A549 (cell line): ENCODE measurements at regions not wholly inside any gene's neighbourhood (a gene's known extent, or its start where the extent isn't known, plus 50 kb on each side); places are given as distances from the start of the nearest gene placed in this dataset.

Experiments
- ATAC-seq, 2 experiments: fragments of 200-7000 bp in 1 of 2; fragments of >200 bp in 1 of 2; cut with Nextera tagmentation in 1 of 2; cut with Tn5 transposase in 1 of 2; 3 replicates each; pipeline versions ENCODE4 v1.8.0 to v1.9.1; 2018 to 2020; ENCODE audit warnings: mild to moderate bottlenecking in 1 of 2, moderate library complexity in 1 of 2
- CTCF ChIA-PET: fragments of 300-600 bp; sonication (Branson Sonifier 250); formaldehyde crosslinking; extraction: SDS; loops from one replicate; lab custom pipeline; 2021; ENCODE audit warnings: antibody characterized with exemption, inconsistent platforms; lab: Yijun Ruan, JAX
- POLR2A ChIA-PET: fragments of 350-600 bp; formaldehyde crosslinking; extraction: SDS; loops from one replicate; lab custom pipeline; 2021; ENCODE audit warnings: antibody characterized with exemption, inconsistent platforms; lab: Yijun Ruan, JAX
- DNase-seq, 2 experiments: peaks; one replicate each; pipeline versions ENCODE4 v3.0.0 to v3.0.0-alpha.2; 2011 to 2016; ENCODE audit warnings: low read depth in 1 of 2, low spot score in 1 of 2
- FAIRE-seq: peaks from 2 replicates; lab custom pipeline; 2011; peaks lifted over from hg19 to GRCh38; lab: Jason Lieb, UNC
- H3K27ac ChIP-seq, 2 experiments: fragments of >200 bp; sonication (Bioruptor Twin); formaldehyde crosslinking; 3 replicates each; pipeline ENCODE4 v1.5.1; 2016 to 2017
- H3K4me1 ChIP-seq: fragments of >200 bp; sonication (Bioruptor Twin); formaldehyde crosslinking; 3 replicates; pipeline ENCODE4 v1.6.1; 2016
- H3K4me2 ChIP-seq: fragments of >200 bp; sonication (Bioruptor Twin); formaldehyde crosslinking; 3 replicates; pipeline ENCODE4 v1.6.1; 2016
- H3K4me3 ChIP-seq: fragments of >200 bp; sonication (Bioruptor Twin); formaldehyde crosslinking; 3 replicates; pipeline ENCODE4 v1.5.1; 2016
- H3K9me3 ChIP-seq: fragments of >200 bp; sonication (Bioruptor Twin); formaldehyde crosslinking; 3 replicates; pipeline ENCODE4 v1.6.1; 2016
- BHLHE40 ChIP-seq: IDR thresholded peaks from 2 replicates; pipeline ENCODE4 v1.6.1; 2012; ENCODE audit warnings: low read depth, low read length, inconsistent platforms
- CBX2 ChIP-seq: fragments of 200-600 bp; sonication (generic); IDR thresholded peaks from 2 replicates; pipeline ENCODE4 v1.6.1; 2016; ENCODE audit warnings: low read depth, mild to moderate bottlenecking, borderline replicate concordance
- CBX8 ChIP-seq: fragments of 200-600 bp; sonication (generic); IDR thresholded peaks from 2 replicates; pipeline ENCODE4 v1.6.1; 2016
- CHD2 ChIP-seq: fragments of 150-350 bp; IDR thresholded peaks from 2 replicates; pipeline ENCODE4 v1.6.1; 2014; ENCODE audit warnings: low read length; ENCODE audit not compliant: partially characterized antibody
- CHD4 ChIP-seq: fragments of 200-600 bp; sonication (generic); IDR thresholded peaks from 2 replicates; pipeline ENCODE4 v1.6.1; 2016; ENCODE audit warnings: antibody characterized with exemption, mild to moderate bottlenecking, borderline replicate concordance
- EP300 ChIP-seq, 2 experiments: fragments of >200 bp; sonication (Bioruptor Twin); formaldehyde crosslinking; IDR thresholded peaks; 2 replicates in 1 of 2; 3 replicates in 1 of 2; pipeline ENCODE4 v1.6.1; 2016 to 2017
- FOSB ChIP-seq: fragments of 250-450 bp; sonication (Bioruptor Pico); IDR thresholded peaks from 2 replicates; pipeline ENCODE4 v1.5.0; 2020; ENCODE audit warnings: mild to moderate bottlenecking, moderate library complexity
- FOSL2 ChIP-seq, 2 experiments: fragments of 450-650 bp in 1 of 2; fragments of >200 bp in 1 of 2; sonication (Bioruptor Twin) in 1 of 2; formaldehyde crosslinking; IDR thresholded peaks; 2 replicates each; pipeline versions ENCODE4 v1.5.0 to v1.6.1; 2016 to 2020; ENCODE audit warnings: mild to moderate bottlenecking in 1 of 2, moderate library complexity in 1 of 2
- FOXS1 ChIP-seq: fragments of 250-450 bp; sonication (Bioruptor Pico); IDR thresholded peaks from 2 replicates; pipeline ENCODE4 v1.5.0; 2020; ENCODE audit warnings: mild to moderate bottlenecking, moderate library complexity
- GATA3 ChIP-seq: IDR thresholded peaks from 2 replicates; pipeline ENCODE4 v1.6.1; 2012; ENCODE audit warnings: borderline replicate concordance
- HOXA7 ChIP-seq: fragments of 250-450 bp; sonication (Bioruptor Pico); IDR thresholded peaks from 2 replicates; pipeline ENCODE4 v1.5.0; 2020; ENCODE audit warnings: mild to moderate bottlenecking, moderate library complexity
- HOXB13 ChIP-seq: fragments of 250-450 bp; sonication (Bioruptor Pico); IDR thresholded peaks from 2 replicates; pipeline ENCODE4 v1.5.0; 2020; ENCODE audit warnings: low read depth, mild to moderate bottlenecking, moderate library complexity
- JUNB ChIP-seq: fragments of >200 bp; sonication (Bioruptor Twin); formaldehyde crosslinking; IDR thresholded peaks from 2 replicates; pipeline ENCODE4 v1.6.1; 2016
- KDM5A ChIP-seq: fragments of 200-600 bp; sonication (generic); IDR thresholded peaks from 2 replicates; pipeline ENCODE4 v1.6.1; 2016; ENCODE audit warnings: antibody characterized with exemption, mild to moderate bottlenecking
- MAFK ChIP-seq: fragments of 450-650 bp; IDR thresholded peaks from 2 replicates; pipeline ENCODE4 v1.6.1; 2014; ENCODE audit not compliant: partially characterized antibody
- MAZ ChIP-seq: fragments of 150-350 bp; IDR thresholded peaks from 2 replicates; pipeline ENCODE4 v1.6.1; 2014; ENCODE audit warnings: antibody characterized with exemption, low read depth, low read length, borderline replicate concordance
- NFE2L2 ChIP-seq: fragments of 150-350 bp; conservative IDR thresholded peaks from 2 replicates; pipeline ENCODE4 v1.6.1; 2014; ENCODE audit warnings: low read length
- NR3C1 ChIP-seq: fragments of >200 bp; sonication (Bioruptor Twin); formaldehyde crosslinking; IDR thresholded peaks from 3 replicates; pipeline ENCODE4 v1.6.1; 2017
- POLR2A ChIP-seq: IDR thresholded peaks from 2 replicates; pipeline ENCODE4 v1.6.1; 2012; ENCODE audit warnings: mild to moderate bottlenecking, low read length
- RARB ChIP-seq: fragments of 250-450 bp; sonication (Bioruptor Pico); IDR thresholded peaks from 2 replicates; pipeline ENCODE4 v1.8.0; 2021; ENCODE audit warnings: mild to moderate bottlenecking, moderate library complexity
- RFX5 ChIP-seq: fragments of 450-650 bp; IDR thresholded peaks from 2 replicates; pipeline ENCODE4 v1.7.1; 2014; ENCODE audit warnings: antibody characterized with exemption, mild to moderate bottlenecking, moderate library complexity
- SREBF2 ChIP-seq: fragments of 450-650 bp; IDR thresholded peaks from 2 replicates; pipeline ENCODE4 v1.6.1; 2014; ENCODE audit warnings: mild to moderate bottlenecking, moderate library complexity
- TP53 ChIP-seq: fragments of 250-450 bp; sonication (Bioruptor Pico); IDR thresholded peaks from 2 replicates; pipeline ENCODE4 v1.5.0; 2021; ENCODE audit warnings: mild to moderate bottlenecking, moderate library complexity
- ZC3H11A ChIP-seq: fragments of 450-650 bp; IDR thresholded peaks from 2 replicates; pipeline ENCODE4 v1.6.1; 2014; ENCODE audit warnings: antibody characterized with exemption, mild to moderate bottlenecking
- ZFP36 ChIP-seq: fragments of 450-650 bp; IDR thresholded peaks from 2 replicates; pipeline ENCODE4 v1.6.1; 2014; ENCODE audit warnings: borderline replicate concordance; ENCODE audit not compliant: partially characterized antibody
- WGBS: methylation state at CpG from one replicate; pipeline ENCODE4 v1.1.6; 2017; ENCODE audit errors: missing lambda C conversion rate; 5-methylcytosine and 5-hydroxymethylcytosine counted together
- TF ChIP-seq, protein P1 (sequence below): IDR thresholded peaks from 2 replicates; pipeline ENCODE4 v1.6.1; 2012
- TF ChIP-seq, protein P2 (sequence below): fragments of 450-650 bp; IDR thresholded peaks from 2 replicates; pipeline ENCODE4 v1.6.1; 2014; ENCODE audit warnings: antibody characterized with exemption
- TF ChIP-seq, protein P3 (sequence below): fragments of >200 bp; sonication (Bioruptor Twin); formaldehyde crosslinking; IDR thresholded peaks from 2 replicates; pipeline ENCODE4 v1.6.1; 2016
- TF ChIP-seq, protein P4 (sequence below): fragments of >200 bp; sonication (Bioruptor Twin); formaldehyde crosslinking; IDR thresholded peaks from 3 replicates; pipeline ENCODE4 v1.5.1; 2016

DNA sequence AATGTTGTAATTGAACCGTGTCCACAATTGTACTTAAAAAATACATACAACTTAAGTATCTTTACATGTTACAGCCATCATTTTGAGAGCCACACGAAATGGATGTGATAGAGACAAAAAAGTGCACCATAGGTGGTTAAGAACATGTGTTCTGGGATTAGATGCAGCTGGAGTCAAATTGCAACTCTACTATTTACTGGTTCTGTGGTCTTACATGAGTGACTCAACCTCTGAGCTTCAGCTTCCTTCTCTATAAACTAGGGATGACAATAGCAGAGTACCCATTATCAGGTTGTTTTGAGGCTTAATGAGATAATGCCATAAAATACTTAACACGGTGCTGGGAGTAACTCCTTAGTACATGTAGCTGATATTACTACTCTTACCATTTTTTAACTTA lies 130.4 kb downstream of the IDS start (continued):
- TF ChIP-seq, protein P1, sequence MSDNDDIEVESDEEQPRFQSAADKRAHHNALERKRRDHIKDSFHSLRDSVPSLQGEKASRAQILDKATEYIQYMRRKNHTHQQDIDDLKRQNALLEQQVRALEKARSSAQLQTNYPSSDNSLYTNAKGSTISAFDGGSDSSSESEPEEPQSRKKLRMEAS, result no peak
- TF ChIP-seq, all 56 proteins: peak for 0

DNA sequence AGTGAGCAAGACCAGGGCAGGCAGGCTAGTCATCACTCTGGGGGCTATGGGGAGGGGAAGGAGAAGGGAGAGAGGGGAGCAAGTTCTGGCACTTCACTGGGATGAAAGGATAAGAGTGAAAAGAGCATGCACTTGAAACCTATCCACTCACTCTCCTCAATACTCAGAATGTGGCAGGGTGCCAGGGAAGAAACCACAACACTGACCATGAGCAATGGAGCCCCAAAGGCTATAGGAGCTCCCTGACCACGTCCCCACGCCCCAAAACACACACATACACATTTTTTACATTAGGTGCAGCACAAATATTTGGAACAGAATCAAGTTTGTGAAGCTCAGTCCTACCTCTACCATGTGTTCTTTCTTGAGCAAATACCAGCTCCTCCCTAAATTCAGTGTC lies 132.2 kb downstream of the IDS start:
- Histone ChIP-seq H3K4me1 (no peaks in the 10 kb centered on the region), H3K27ac (no peak overlapping the region), H3K9me3 (no peaks in the 10 kb centered on the region), H3K4me3 (no peak overlapping the region), H3K4me2 (no peak overlapping the region)
- DNase-seq, result no peak
- no peak for TF ChIP-seq GATA3
- TF ChIP-seq, protein P2, sequence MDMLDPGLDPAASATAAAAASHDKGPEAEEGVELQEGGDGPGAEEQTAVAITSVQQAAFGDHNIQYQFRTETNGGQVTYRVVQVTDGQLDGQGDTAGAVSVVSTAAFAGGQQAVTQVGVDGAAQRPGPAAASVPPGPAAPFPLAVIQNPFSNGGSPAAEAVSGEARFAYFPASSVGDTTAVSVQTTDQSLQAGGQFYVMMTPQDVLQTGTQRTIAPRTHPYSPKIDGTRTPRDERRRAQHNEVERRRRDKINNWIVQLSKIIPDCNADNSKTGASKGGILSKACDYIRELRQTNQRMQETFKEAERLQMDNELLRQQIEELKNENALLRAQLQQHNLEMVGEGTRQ, result no peak
- no peak for TF ChIP-seq NFE2L2
- TF ChIP-seq JUNB, result no peak
- TF ChIP-seq CHD2, result no peak
- TF ChIP-seq, protein P3, sequence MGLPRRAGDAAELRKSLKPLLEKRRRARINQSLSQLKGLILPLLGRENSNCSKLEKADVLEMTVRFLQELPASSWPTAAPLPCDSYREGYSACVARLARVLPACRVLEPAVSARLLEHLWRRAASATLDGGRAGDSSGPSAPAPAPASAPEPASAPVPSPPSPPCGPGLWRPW, result no peak
- TF ChIP-seq EP300 (IDR thresholded peaks at IDR 0.05), result no peak
- POLR2A ChIA-PET, result no interaction called here
- ATAC-seq, result no peak
- CTCF ChIA-PET, result no interaction called here
- no peak for FAIRE-seq
- 0% methylated on average over 2 of the region's 2 CpGs for WGBS

DNA sequence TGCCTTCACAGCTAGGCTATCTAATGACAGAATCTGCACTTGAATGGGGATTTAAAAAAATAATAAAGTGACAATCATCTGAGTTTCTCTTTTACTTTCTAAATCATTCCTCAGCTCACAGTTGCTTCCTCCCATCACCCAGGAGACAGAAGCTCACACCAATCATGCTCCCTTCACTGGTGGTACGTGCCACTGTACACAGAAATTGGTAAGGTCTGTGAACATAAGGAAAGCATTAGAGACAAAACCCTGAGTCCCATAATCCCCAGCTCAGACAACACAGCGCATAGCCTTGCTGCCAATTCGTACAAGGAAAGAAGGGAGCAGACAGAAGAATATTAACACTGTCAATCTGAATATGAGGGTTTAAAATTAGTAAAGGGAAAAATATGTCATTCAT lies 133.1 kb downstream of the IDS start:
- Histone ChIP-seq H3K4me1 (no peaks in the 10 kb centered on the region), H3K4me3 (no peak overlapping the region), H3K4me2 (no peak overlapping the region), H3K9me3 (no peaks in the 10 kb centered on the region), H3K27ac (no peak overlapping the region)
- POLR2A ChIA-PET, result no interaction called here
- no peak for TF ChIP-seq HOXA7 (CRISPR knock-in tag)
- no peak for TF ChIP-seq FOSL2 (IDR thresholded peaks at IDR 0.05)
- no peak for TF ChIP-seq FOSL2 (CRISPR knock-in tag; IDR thresholded peaks at IDR 0.05)
- no peak for TF ChIP-seq CBX2
- TF ChIP-seq RARB (CRISPR knock-in tag), result no peak
- WGBS, result 14% methylated on average over 3 of the region's 3 CpGs
- ATAC-seq, result no peak
- CTCF ChIA-PET, result no interaction called here
- no peak for FAIRE-seq
- DNase-seq, result no peak

DNA sequence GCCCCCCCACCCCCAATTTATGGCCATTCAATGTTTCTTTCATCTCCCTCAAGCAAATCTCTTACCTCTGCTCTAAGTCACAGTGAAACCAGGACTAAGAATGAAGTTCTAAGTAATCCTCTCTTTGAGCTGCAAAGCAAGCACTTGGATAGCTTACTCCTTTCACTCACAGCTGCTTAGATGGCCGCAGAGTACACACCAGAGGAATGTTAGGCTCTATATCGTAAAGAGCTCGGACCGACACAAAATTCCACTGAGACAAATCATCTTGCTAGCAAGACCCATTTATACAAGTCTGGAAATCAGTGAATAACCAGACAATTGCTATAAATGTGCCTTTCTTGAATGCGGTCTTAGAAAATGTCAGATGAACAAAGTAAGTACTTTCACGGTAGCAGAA lies 135.0 kb downstream of the IDS start:
- WGBS, result 20% methylated on average over 6 of the region's 6 CpGs
- DNase-seq, result no peak
- H3K4me1 ChIP-seq, result no peaks in the 10 kb centered on the region
- TF ChIP-seq MAFK, result no peak
- TF ChIP-seq HOXB13 (CRISPR knock-in tag), result no peak
- TF ChIP-seq ZFP36, result no peak
- no peak for TF ChIP-seq POLR2A
- no peak for TF ChIP-seq CBX8
- TF ChIP-seq, protein P2, result no peak
- no peak for TF ChIP-seq FOXS1 (CRISPR knock-in tag)
- TF ChIP-seq, protein P1, result no peak
- TF ChIP-seq MAZ, result no peak
- TF ChIP-seq NR3C1, result no peak
- no peak for TF ChIP-seq ZC3H11A
- no peak for TF ChIP-seq TP53 (CRISPR knock-in tag)
- TF ChIP-seq, protein P4, sequence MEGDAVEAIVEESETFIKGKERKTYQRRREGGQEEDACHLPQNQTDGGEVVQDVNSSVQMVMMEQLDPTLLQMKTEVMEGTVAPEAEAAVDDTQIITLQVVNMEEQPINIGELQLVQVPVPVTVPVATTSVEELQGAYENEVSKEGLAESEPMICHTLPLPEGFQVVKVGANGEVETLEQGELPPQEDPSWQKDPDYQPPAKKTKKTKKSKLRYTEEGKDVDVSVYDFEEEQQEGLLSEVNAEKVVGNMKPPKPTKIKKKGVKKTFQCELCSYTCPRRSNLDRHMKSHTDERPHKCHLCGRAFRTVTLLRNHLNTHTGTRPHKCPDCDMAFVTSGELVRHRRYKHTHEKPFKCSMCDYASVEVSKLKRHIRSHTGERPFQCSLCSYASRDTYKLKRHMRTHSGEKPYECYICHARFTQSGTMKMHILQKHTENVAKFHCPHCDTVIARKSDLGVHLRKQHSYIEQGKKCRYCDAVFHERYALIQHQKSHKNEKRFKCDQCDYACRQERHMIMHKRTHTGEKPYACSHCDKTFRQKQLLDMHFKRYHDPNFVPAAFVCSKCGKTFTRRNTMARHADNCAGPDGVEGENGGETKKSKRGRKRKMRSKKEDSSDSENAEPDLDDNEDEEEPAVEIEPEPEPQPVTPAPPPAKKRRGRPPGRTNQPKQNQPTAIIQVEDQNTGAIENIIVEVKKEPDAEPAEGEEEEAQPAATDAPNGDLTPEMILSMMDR, result no peak
- TF ChIP-seq JUNB, result no peak
- no peak for TF ChIP-seq BHLHE40
- TF ChIP-seq FOSB, result no peak
- no peak for TF ChIP-seq RFX5
- no peak for TF ChIP-seq CHD4
- TF ChIP-seq KDM5A, result no peak
- no peak for TF ChIP-seq SREBF2
- TF ChIP-seq, all 56 proteins: peak for 0
- FAIRE-seq (peak; percentile 88), ATAC-seq (no peak)
- no peak overlapping the region for H3K4me3 ChIP-seq
- CTCF ChIA-PET, result interaction anchor here (1.0 kb wide), 1 partner anchor 25 kb away, joined by 3 read pairs; no protein-coding TSS in a partner anchor
- POLR2A ChIA-PET, result no interaction called here
- no peak overlapping the region for H3K4me2 ChIP-seq
- H3K9me3 ChIP-seq, result no peaks in the 10 kb centered on the region
- no peak overlapping the region for H3K27ac ChIP-seq
